ENCODE measurements at regions not wholly inside any gene's neighbourhood (a gene's known extent, or its start where the extent isn't known, plus 50 kb on each side); places are given as distances from the start of the nearest gene placed in this dataset.

DNA sequence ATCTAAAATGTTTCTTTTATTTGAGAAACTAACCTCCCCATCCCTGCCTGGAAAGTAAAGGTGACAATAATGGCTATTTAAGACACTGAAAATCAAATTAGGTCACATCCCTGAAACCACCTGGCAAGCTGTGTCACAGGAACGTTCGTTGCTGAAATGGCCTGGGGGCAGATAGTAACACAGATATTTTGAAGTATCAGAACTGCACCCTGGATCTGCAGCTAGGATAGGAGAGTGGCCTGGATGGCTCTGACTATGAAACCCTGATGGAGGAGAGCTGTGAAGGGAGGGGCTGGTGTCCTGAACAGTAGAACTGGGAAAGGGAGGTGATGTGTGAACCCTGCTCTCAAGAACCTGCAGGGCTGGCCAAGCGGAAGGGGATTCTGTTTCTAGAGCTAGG lies 648.3 kb upstream of the CFAP20DC start:
- DNase-seq, result no peak

DNA sequence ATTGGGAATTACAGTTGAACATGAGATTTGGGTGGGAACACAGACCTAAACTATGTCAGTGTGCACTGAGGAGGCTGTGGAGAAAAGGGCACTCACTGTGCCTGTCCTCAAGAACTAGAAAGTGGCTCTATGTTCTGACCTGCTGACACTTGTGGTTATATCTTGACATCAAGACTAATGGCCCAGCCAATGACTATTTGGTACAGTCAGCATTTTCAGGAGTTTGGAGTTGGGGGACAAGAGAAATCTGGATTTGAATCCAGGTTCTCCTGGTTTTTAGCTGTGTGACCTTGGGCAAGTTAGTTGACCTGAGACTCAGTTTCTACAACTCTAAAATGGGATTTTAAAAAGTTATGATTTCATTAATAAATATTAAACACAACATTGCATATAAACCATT lies 647.0 kb upstream of the CFAP20DC start:
- DNase-seq, result no peak

DNA sequence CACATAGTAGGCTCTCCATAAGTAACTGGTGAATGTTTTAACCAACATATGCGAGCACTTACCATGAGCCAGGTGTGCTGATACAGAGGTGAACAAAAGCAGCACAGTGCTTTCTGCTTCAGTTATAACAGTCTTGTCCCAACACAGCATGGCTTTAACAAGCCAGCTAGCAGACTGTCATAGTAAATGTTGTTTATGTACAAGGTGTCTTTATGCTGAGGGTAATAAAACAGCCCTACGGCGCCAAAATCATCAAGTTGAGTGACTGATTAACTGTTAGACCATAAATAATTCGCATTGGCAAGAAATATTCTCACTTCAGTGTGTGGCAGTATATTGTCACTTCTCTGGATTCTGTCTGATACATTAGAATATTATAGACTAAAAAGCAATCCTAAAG lies 646.0 kb upstream of the CFAP20DC start:
- no peak for DNase-seq

DNA sequence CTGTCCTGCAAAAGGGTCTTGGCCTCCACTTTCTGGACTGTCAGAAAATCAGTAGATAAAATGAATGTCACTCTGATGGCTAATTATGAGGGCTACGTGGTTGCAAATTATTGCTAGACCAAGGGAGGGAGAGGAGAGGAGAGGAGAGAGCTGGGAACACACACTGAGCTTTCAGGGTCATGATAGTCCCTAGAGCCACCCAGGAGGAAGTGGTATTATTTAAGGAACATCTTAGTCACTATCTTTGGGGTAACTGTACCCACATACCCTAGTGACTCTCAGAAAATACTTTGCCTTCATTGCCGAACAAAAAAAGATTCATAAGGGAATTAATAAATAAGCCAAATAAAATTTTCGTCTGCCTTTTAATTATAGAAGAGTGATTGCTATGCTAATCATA lies 642.3 kb upstream of the CFAP20DC start:
- no peak for DNase-seq

DNA sequence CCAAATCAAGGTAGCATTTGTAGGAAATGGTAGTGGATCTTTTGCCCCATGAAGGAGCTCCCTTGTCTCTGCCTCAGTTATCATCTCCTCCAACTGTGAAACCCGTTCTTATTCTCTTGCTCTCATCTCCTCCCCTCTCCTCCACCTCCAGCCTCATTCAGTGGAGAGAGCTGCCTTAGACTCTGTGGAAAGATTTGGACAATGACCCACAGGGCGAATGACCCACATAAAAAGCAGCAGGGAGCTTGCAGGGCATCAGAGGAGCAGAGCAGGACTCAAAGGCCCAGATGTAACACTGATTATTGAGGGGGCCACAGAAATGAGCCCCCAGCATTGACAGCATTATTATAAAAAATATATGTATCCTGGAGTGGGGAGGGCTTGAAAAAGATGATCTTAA lies 641.1 kb upstream of the CFAP20DC start:
- DNase-seq, result no peak

DNA sequence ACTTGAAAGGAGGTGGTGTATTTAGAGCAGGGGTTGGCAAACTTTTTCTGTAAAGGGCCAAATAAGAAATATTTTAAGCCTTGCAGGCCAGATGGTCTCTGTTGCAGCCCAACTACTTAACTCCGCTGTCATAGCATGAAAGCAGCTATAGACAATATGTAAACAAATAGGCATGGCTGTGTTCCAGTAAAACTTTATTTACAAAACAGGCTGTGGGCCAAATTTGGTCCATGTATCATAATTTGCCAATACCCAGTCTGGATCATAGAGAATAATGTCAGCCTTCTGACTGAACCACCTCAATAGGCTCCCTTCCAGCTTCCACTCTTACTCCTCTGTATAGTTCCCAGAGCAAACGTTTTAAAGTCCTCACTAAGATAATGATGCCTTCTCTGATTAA lies 638.8 kb upstream of the CFAP20DC start:
- DNase-seq, result no peak

DNA sequence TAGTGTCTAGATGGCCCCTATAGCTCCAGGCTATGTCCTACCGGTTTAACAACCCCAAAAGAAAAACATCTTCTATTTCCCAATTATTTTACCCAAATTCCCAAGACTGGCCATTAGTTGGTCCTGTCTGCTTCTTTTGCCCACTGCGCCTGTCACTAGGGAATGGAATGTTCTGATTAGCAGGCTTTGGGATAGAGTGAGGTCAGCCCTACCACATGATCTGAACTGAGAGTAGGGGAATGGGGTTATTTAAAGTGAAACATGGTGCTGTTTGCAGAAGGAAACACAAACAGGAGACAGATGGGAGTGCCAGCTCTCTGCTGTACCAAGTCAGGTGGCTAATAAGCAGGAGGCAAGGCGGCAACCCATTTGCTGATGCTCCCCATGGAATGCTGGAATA lies 635.6 kb upstream of the CFAP20DC start:
- DNase-seq, result no peak

DNA sequence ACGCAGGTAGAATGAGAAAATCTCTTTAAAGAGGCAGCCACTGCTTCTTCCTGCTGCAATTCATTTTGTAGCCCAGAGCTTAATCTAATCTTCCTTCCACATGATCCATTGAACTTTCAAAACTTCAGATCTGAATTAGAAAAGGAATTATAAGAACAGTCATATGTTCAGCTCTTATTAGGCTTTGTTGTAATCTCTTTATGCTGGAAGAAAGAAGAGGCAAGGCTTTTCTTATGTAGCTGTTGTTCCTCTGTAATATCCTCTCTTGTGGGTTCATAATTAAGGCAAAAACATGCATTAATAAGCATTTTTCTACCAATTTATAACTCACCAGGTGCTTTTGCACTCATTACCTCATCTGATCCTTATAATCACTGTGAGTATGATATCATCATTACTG lies 634.9 kb upstream of the CFAP20DC start:
- no peak for DNase-seq

DNA sequence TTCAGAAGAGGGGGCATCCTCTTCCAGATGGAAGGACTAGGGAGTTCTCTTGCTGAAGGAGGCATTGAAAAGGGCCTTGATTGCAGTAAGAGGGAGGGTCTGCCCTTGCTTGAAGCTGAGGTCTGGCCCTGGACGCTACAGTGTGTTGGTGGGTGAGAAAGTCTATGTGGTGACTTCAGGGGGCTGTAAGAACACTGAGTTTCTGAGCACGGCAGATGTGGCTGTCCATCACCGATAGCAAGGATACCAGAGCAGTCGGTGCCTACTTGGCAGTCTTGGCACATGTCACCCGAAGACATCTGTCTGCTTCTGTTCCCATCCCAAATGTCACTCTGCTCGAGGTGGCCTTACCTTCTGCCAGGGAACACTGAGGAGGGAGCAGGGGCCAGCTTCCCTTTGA lies 631.1 kb upstream of the CFAP20DC start:
- no peak for DNase-seq

DNA sequence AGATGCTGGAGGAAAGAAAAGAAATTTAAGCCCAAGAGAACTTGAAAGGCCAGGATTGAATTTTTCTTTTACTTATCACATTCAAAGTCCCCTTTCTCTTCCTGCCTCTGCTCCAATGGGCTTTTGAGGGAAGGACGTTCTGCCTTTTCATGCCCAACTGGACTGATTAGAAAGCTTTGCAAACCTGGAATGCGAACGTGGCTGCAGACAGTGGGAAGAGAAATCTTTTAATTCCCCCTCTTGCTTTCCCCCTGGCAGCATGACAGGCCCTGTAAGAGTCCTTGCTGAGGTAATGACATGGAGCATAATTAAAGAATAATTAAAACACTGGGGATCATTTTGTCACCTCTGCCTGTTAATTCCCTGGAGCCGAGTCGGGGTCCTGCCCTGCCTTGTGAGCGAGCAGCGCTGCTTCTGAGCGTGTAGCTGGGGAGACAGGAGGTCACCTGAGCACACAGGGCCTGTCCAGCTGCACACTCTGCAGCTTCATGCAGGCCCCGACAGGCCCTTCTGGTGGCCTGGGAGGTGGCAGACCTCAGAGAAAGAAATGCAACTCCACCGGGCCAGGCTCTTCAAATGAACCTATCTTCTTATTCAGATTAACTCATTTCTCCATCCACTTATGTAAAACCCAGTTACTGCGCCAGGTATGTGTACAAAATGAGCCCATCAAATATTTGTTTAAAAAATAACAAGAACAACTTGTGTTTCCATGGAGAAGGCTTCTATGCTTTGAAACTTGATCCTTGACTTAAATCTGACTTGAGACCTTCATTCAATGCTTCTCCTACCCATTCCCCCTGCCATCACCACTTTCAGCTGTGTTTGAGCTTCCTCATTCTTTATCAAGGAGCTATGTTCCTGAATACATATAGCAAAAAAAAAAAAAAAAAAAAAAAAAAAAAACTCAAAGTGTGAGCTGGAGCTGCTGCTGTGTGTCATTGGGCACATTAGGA lies 628.2 kb upstream of the CFAP20DC start:
- DNase-seq, result no peak

DNA sequence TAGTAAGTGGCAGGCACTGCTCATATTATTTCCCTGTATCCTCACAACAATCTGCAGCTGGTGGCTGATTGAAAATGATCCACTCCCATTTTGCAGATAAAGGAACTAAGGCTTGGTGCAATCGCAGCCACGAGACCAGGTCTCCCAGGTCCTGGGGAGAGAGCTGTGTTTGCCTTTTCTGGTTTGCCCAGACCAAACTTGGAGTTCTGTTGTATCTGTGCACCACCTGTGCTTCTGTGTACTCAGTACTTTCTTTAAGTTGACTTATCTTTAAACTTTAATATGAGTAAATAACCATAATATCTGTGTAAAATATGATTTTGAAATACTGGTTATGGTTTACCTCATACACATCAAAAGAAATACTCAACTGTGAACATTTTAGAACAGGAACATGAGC lies 625.7 kb upstream of the CFAP20DC start:
- no peak for DNase-seq

DNA sequence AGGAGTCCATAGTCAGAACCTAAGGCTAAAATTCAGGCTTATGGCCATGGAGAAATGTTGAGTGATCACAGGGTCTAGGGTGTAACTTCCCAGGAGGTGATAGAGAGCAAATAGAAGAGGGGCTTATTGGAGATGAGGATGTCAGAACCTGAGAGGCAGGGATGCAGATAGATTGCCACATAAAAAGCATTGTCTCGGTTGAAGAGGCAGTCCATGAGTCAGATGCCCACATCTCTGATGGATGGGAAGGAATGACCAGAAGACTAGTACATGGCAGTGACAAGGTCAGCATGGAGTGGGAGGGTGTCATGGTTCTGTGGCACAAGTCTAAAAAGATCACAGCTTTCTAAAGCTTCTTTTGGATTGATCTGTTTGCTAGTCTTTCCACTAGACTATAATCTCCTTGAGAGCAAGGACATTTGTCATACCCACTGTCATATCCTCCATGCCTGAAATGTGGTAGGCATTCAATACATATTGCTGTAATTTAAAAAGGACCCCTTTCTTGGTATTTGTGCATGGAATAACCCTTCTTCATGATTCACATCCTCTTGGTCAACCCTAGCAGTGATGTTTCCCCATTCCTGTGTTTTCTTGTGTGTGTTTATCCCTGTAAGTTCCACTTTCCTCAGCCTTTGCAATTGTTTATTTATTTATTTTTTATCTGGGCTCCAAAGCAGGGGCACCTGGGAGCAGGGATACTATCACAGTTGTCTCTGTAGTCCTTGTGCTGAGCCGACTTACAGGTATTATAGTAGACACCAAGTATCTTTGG lies 613.4 kb upstream of the CFAP20DC start:
- DNase-seq, result no peak

DNA sequence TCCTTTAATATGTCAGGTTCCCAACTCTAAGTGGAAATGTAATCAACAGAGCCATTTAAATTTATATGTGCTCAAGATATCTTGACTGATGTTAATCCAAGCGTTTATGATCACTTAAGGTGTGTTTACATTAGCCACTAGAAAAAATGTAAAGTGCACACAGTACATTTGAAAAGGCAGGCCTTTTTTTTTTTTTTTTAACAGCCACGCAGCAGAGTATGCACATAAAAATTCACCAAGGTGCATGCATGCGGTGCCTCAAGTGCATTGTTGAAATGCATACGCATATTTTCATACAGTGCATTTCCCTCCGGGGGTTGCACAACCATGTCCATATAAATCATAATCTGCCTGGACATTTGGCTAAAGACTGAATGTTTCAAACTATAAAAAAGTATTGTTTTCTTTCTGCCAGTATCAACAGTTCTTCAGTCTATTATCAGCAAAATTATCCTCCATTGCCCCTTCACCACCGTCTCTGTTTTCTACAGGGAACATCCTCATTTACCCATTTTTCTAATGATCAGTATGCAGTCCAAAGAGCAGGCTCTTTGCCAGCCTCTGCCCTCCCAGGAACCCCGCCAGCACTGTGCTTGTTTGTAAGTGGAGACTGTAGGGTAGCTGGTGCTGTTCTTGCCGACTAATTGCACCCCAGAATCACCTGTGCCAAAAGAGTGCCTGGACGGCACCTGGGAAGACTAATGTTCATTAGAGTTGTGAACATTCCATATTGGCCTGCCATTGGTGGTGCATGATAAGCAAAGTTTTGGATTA lies 611.2 kb upstream of the CFAP20DC start:
- no peak for DNase-seq

DNA sequence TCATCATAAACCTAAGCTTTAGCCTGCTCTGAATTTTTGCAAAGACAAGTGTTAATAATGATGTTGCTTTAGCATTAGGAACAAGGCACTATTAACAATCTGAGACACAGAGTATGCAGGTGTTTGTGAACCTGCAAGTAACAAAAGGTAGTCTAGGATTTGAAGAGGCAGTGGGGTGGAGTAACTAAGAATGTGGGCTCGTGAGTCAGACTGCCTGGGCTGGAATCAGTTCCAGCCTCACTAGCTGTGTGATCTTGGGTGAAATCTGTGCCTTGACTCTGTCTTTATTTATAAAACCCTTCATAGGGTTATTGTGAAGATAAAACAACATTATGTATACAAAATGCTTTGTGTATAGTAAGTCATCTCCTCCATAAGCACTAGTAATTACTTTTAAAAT lies 610.6 kb upstream of the CFAP20DC start:
- DNase-seq, result no peak

DNA sequence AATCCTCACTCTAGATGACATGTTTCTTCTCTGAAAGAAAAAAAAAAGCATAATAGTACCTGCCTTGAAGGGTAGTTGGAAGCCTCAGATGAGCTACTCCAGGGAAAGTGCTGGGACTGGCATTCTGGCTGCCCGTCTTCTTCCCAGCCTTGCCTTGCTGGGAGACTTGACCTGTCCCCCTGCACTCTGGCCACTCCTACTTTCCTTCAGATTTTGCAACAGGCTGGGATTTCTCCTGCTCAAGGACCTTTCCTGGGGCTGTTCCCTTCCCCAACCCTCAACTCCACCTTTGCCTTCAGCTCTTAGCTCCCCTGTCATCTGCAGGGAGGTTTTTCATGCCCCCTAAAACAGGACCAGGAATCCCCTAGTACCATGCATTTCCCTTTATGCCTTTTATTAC lies 609.9 kb upstream of the CFAP20DC start:
- no peak for DNase-seq

DNA sequence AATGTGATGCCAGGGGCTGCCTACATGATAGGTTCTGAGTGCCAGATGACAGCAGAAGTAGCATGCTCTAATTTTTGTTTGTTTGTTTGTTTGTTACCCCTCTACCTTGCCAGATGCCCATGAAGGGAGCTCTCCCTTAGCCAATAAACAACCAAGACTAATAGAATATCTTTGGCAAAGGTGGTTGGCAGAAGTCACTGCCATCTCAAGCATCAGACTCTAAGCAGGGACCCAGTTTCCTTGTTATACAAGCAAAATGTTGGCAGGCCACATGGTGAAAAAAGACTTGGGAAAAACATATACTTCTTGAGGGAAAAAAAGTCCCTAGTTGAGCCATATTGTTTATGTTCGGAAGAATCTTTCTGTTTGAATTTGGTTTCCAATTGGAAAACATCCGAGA lies 609.0 kb upstream of the CFAP20DC start:
- no peak for DNase-seq

DNA sequence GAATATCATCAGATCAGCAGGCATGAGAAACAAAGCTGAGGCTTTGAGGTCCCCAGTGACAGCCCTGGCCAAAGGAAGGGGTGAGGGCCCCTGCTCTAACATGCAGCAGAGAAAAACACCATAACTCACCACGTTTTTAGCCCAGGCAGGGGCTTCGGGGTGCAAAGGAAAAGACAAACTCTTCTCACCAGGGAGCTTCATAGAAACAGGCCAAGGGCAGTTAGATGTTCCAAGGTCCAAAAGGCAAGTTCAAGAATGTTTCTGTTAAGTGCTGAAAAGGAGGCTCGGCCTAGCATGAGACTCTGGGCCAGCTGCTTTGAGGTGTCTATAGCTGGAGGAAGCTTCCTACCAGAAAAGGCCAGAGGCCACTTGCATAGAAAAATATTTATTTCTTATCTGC lies 608.4 kb upstream of the CFAP20DC start:
- no peak for DNase-seq

DNA sequence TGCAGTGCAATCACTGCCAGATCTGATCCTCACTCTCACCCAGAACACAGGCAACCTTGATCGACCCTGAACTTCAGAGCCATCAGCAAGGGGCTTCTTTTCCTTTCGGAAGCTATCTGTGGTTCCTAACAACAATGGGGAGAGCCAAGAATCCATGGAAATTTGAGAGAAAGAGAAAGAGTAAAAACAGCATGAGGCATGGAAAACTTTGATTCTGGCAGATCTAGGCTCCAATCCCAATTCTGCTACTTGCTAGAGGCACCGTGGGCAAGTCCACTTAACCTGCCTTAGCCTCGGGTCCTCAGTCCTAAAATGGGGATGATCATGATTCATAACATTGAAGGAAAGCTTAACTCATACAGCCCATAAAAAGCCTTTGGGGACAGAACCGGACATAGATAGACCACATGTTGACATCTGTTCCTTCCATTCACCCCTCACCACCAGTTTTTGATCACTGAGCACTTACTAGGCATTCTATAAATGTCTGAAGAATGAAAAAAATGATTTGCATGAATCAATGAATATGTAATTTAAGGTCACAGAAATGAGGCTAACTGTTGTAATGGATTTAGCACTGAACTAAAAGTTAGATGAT lies 605.7 kb upstream of the CFAP20DC start:
- no peak for DNase-seq

DNA sequence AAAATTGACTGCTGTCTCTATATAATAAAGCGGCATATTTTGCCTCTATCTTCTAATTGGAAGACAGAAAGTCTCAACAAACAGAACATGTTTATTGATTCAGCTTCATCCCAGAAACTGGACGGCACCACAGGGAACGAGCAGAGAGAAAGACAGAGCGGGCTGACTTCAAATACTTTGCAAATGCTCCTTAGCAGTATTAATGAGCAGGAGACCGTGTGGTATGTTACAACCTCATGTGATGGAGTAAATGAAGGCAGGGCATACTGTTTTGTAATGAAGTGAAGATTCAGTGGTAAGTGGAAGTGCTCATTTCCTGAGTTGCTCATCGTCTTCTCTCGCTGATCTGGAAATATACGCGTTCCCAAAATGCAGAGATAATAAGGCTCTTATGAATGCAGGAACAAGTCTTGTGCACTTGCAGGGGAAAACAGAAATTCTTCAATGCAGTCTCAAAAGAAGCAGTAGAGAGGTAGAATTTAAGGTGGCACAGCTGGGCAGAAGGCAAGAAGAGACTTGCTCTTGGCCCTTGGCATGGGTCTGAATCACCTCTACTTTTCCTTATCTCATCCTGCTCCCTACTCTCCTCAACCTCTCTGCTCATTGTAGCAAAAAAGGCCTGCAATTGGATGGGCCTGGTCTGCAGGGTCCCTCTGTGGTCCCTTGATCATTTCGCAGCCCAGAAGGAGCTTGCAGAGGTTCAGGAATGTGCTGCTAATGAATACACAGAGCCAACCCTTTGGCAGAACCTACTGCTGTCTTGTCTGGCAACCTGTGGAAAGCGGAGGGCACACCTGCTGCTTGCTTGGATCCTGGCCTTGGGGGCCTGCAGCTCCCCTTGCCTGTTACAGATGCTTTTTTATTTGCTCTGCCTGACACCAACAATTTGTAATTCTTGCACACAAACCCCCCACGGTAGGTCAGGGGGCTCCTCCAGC lies 604.9 kb upstream of the CFAP20DC start:
- no peak for DNase-seq

DNA sequence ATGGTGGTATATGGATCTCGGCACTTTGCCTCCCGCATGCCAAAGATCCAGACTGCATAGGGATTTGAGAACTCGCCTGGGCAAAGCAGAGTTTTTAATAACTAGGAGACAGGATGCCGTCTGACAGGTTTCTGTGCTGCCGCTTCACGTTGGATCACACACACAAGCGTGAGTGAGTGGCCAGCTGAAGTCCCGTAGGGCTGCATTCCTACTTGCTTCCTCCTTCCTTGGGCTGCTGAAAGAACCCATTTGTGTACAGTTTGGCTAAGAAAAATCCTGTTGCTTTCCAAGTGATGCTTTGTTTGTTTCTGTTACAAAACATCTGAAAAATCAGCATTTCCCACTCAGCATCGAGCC lies 604.3 kb upstream of the CFAP20DC start:
- no peak for DNase-seq

DNA sequence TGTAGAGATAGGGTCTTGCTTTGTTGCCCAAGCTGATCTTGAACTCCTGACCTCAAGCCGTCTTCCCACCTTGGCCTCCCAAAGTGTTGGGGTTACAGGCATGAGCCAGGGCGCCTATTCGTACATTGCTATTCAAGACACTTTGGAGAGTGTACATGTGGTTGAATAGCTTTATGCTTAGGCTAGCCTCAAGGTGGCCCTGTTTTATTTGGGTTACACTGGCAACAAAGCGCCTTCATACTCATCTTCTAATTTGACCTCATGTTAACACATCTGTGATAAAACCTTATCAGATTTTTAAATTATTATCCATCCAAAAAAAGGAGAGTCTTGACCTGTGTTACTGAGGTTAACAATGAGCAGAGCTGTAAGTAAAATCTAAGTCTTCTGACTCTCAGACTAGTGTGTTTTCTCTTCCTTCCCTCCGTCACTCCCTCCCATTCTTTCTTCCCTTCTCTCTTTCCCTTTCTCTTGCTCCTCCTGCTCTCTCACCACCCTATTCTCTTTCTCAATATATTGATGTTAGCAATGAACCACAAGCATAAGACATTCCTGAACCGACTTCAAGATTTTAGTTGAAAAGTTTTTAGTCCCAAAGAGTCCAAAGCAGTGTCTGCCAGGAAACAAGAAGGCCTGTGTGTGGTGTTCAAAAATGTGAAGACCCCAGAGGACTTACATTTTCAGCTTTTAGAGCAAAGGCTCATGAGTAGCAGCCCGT lies 603.7 kb upstream of the CFAP20DC start:
- DNase-seq, result no peak

All from activated CD8-positive, alpha-beta memory T cell treated with anti-CD3 and anti-CD28 coated beads for 24 hours (primary cell).